Endothelial cell of umbilical vein (primary cell): ENCODE measurements at regions not wholly inside any gene's neighbourhood (a gene's known extent, or its start where the extent isn't known, plus 50 kb on each side); places are given as distances from the start of the nearest gene placed in this dataset.

Source experiments
- CTCF ChIP-seq, 2 donors: IDR thresholded peaks; 1 replicate in 1 of 2; 2 replicates in 1 of 2; pipeline ENCODE4 v1.5.1; 2011; ENCODE audit warnings: low read length in 2 of 2, mild to moderate bottlenecking in 2 of 2, moderate library complexity in 2 of 2, control low read depth in 1 of 2, inconsistent platforms in 1 of 2, low read depth in 1 of 2; ENCODE audit not compliant: insufficient read depth in 1 of 2; ENCODE audit errors: extremely low read depth in 1 of 2
- POLR2A ChIP-seq: IDR thresholded peaks from 2 replicates; pipeline ENCODE4 v1.6.1; 2012; ENCODE audit warnings: low read depth, mild to moderate bottlenecking, control low read depth, low read length
- POLR2AphosphoS5 ChIP-seq: IDR thresholded peaks from 2 replicates; pipeline ENCODE4 v1.6.1; 2012; ENCODE audit warnings: low read depth, mild to moderate bottlenecking, control low read depth, low read length, moderate library complexity; ENCODE audit not compliant: insufficient read depth

- peak; percentile 43 to 58 for TF ChIP-seq CTCF (IDR thresholded peaks at IDR 0.05; ENCODE audit: extremely low read depth in 1 of 2, insufficient read depth in 1 of 2, low read depth in 1 of 2, low read length in 2 of 2)
- TF ChIP-seq POLR2AphosphoS5: no peak
- no peak for TF ChIP-seq POLR2A
Measured at GRCh38 chr7:22549667-22550513, 49.9 kb upstream of the STEAP1B start.
